ENCODE measurements at regions not wholly inside any gene's neighbourhood (a gene's known extent, or its start where the extent isn't known, plus 50 kb on each side); places are given as distances from the start of the nearest gene placed in this dataset.

DNA sequence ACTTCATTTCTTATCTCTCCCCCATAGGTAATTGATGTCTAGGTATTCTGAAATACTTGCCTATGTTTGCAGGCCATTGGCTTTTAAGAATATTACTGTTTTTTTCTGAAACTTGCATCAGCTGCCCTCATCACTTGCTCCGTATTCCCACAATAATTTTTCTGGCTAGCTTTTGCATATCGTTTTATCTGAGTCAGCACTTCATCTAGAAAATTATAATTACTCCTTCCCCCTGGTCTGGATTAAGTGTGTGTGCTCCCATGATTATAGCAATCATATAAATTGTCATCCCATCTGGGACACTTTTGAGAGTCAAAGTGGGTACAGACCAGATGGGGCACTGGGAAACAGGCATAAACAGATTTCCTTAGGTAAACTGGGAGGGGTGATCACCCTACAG lies 583.2 kb upstream of the B3GALT2 start:
- no peak overlapping the region for H3K27ac ChIP-seq (ENCODE audit: low read depth, low read length, severe bottlenecking)
- no peaks in the 10 kb centered on the region for H3K36me3 ChIP-seq (ENCODE audit: control insufficient read depth, insufficient read depth, low read length)
- no peaks in the 10 kb centered on the region for H3K4me1 ChIP-seq (ENCODE audit: control insufficient read depth, insufficient read depth, low read length, poor library complexity, severe bottlenecking)
- no peak overlapping the region for H3K4me3 ChIP-seq (ENCODE audit: extremely low read depth, insufficient read depth, low read length, poor library complexity, severe bottlenecking)
- no peaks in the 10 kb centered on the region for H3K9me3 ChIP-seq (ENCODE audit: control insufficient read depth, low read length)
- 100% methylated on average over 1 of the region's 2 CpGs; no CpG with 5 or more reads in 1 of the 2 experiments for whole genome bisulfite sequencing, 2 experiments (ENCODE audit: insufficient coverage in 2 of 2)

DNA sequence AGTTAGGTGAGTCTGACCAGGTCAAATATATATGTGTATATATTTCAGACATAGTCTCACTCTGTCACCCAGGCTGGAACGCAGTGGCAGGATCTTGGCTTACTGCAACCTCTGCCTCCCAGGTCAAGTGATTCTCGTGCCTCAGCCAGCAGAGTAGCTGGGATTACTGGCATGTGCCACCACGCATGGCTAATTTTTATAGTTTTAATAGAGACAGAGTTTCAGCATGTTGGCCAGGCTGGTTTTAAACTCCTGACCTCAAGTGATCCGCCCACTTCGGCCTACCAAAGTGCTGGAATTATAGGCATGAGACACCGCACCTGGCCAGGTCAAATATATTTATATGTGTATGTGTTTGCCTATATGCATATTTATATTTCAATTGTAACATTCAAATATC lies 581.5 kb upstream of the B3GALT2 start:
- WGBS, 2 experiments (ENCODE audit: insufficient coverage in 2 of 2) = 80 to 89% methylated on average over 4 to 5 of the region's 6 CpGs
- no peaks in the 10 kb centered on the region for H3K36me3 ChIP-seq (ENCODE audit: control insufficient read depth, insufficient read depth, low read length)
- no peak overlapping the region for H3K27ac ChIP-seq (ENCODE audit: low read depth, low read length, severe bottlenecking)
- no peaks in the 10 kb centered on the region for H3K9me3 ChIP-seq (ENCODE audit: control insufficient read depth, low read length)
- H3K4me3 ChIP-seq (ENCODE audit: extremely low read depth, insufficient read depth, low read length, poor library complexity, severe bottlenecking) = no peak overlapping the region
- no peaks in the 10 kb centered on the region for H3K4me1 ChIP-seq (ENCODE audit: control insufficient read depth, insufficient read depth, low read length, poor library complexity, severe bottlenecking)

DNA sequence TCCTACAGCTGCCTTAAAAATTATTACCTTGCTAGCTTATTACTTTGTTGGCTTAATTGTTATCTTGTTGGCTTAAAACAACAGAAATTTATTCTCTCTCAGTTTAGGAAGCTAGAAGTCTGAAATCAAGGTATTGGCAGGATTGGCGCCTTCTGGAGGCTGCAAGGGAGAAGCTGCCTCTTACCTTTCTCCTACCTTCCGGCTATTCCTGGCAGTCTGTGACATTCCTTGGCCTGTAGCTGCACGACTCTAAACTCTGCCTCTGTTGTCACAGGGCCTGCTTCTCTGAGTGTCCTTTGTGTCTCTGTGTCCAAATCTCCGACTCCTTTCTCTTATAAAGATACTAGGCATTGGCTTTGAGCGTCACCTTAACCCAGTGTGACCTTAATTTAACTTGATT lies 579.9 kb upstream of the B3GALT2 start:
- no peak overlapping the region for H3K4me3 ChIP-seq (ENCODE audit: extremely low read depth, insufficient read depth, low read length, poor library complexity, severe bottlenecking)
- no peaks in the 10 kb centered on the region for H3K4me1 ChIP-seq (ENCODE audit: control insufficient read depth, insufficient read depth, low read length, poor library complexity, severe bottlenecking)
- WGBS, 2 experiments (ENCODE audit: insufficient coverage in 2 of 2) = 69 to 88% methylated on average over 4 to 5 of the region's 5 CpGs
- no peaks in the 10 kb centered on the region for H3K36me3 ChIP-seq (ENCODE audit: control insufficient read depth, insufficient read depth, low read length)
- H3K9me3 ChIP-seq (ENCODE audit: control insufficient read depth, low read length) = no peaks in the 10 kb centered on the region
- H3K27ac ChIP-seq (ENCODE audit: low read depth, low read length, severe bottlenecking) = no peak overlapping the region

DNA sequence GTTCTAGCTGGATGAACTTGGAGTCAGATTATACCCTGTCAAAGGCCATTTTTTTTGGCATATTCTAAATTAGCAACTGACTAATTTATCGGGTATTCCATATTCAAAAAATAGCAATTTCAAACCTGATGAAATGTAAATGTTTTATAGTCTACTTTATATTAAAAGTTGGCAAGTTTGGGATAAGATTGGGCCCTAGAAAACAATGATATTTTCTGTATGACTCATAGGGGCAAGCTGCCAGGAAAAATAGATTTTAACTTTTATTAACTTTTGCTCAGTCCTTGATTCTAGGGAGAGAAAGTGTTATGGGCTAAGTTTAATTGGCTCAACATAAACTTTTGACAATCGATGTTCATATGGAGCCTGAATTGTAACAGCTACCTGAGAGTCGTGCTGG lies 576.9 kb upstream of the B3GALT2 start:
- H3K27ac ChIP-seq (ENCODE audit: low read depth, low read length, severe bottlenecking) = no peak overlapping the region
- no peaks in the 10 kb centered on the region for H3K36me3 ChIP-seq (ENCODE audit: control insufficient read depth, insufficient read depth, low read length)
- no peak overlapping the region for H3K4me3 ChIP-seq (ENCODE audit: extremely low read depth, insufficient read depth, low read length, poor library complexity, severe bottlenecking)
- H3K4me1 ChIP-seq (ENCODE audit: control insufficient read depth, insufficient read depth, low read length, poor library complexity, severe bottlenecking) = no peaks in the 10 kb centered on the region
- no peaks in the 10 kb centered on the region for H3K9me3 ChIP-seq (ENCODE audit: control insufficient read depth, low read length)
- WGBS, 2 experiments (ENCODE audit: insufficient coverage in 2 of 2) = 100% methylated on average over 1 of the region's 3 CpGs; no CpG with 5 or more reads in 1 of the 2 experiments

DNA sequence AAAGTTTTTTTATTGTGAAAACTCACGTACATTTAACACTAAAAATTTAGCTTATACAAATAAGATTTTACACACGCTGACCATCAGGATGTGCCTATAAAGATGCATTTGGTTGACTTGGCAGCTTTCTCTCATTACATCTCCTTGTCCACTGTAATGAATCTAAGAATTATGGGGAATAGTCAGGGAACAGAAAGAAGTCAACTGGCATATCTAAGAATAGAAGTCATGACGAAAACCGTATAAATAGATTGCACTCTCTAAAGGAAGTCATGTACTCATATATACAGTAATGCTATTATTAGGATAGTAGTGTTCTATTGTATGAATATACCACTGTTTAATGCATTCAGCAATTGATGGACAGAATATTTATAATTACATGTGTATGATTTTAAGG lies 575.8 kb upstream of the B3GALT2 start:
- Histone ChIP-seq H3K4me1 (ENCODE audit: control insufficient read depth, insufficient read depth, low read length, poor library complexity, severe bottlenecking) (no peaks in the 10 kb centered on the region), H3K27ac (ENCODE audit: low read depth, low read length, severe bottlenecking) (no peak overlapping the region), H3K4me3 (ENCODE audit: extremely low read depth, insufficient read depth, low read length, poor library complexity, severe bottlenecking) (no peak overlapping the region), H3K9me3 (ENCODE audit: control insufficient read depth, low read length) (no peaks in the 10 kb centered on the region), H3K36me3 (ENCODE audit: control insufficient read depth, insufficient read depth, low read length) (no peaks in the 10 kb centered on the region)
- no CpG with 5 or more reads among the region's 4 CpGs for WGBS, 2 experiments (ENCODE audit: insufficient coverage in 2 of 2)

DNA sequence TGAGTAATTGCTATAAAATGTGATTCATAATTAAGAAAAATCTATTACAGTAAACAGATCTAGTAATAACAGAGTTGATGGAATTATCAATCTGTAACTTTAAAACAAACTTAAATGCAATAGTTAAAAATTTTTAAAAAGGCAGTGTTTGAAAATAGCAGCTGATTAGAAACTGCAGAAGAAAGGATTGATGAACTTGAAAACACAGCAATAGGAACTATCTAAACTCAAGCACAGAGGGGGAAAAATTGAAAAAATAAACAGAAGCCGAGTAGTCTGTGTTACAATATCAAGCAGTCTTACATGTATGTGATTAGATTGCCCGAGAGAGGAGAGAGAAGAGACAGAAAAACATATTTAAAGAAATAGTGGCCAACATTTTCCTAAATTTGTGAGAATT lies 569.0 kb upstream of the B3GALT2 start:
- H3K4me1 ChIP-seq (ENCODE audit: control insufficient read depth, insufficient read depth, low read length, poor library complexity, severe bottlenecking) = no peaks in the 10 kb centered on the region
- H3K4me3 ChIP-seq (ENCODE audit: extremely low read depth, insufficient read depth, low read length, poor library complexity, severe bottlenecking) = no peak overlapping the region
- 80% methylated on average over 1 of the region's 2 CpGs; no CpG with 5 or more reads in 1 of the 2 experiments for WGBS, 2 experiments (ENCODE audit: insufficient coverage in 2 of 2)
- no peak overlapping the region for H3K27ac ChIP-seq (ENCODE audit: low read depth, low read length, severe bottlenecking)
- H3K9me3 ChIP-seq (ENCODE audit: control insufficient read depth, low read length) = no peaks in the 10 kb centered on the region
- H3K36me3 ChIP-seq (ENCODE audit: control insufficient read depth, insufficient read depth, low read length) = no peaks in the 10 kb centered on the region

DNA sequence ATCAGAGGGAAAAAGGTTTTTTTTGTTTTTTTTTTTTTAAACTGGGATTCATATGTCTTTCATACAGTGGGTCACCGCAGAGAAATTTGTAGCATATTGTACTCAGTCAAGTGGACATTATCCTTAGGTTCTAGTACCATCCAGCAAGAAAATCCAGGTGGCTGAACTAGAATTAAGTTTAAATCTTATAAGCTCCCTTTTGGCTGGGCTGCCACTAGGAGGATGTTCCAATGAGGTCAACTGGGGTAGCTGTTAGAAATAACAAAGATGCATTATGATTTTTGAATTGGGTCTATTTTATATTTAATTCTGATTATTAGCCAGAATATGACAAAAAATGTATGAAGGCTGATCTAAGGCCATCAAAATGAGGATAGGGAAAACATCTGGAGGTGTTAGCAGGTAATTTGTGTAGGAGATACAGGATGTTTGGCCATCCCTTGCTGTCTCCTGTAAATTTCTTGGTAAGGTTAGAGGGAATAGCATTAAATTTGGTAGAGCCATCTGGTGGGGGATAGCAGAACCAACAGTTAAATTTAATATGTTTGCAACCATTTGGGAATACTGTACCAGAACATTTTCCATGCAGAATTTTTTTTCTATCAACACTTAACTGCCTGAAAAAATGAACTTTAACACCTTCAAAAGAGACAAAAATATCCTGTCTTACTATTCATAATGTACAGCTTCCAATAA lies 568.5 kb upstream of the B3GALT2 start:
- 100% methylated on average over 1 of the region's 1 CpG; no CpG with 5 or more reads in 1 of the 2 experiments for WGBS, 2 experiments (ENCODE audit: insufficient coverage in 2 of 2)
- Histone ChIP-seq H3K4me1 (ENCODE audit: control insufficient read depth, insufficient read depth, low read length, poor library complexity, severe bottlenecking) (no peaks in the 10 kb centered on the region), H3K4me3 (ENCODE audit: extremely low read depth, insufficient read depth, low read length, poor library complexity, severe bottlenecking) (no peak overlapping the region), H3K27ac (ENCODE audit: low read depth, low read length, severe bottlenecking) (no peak overlapping the region), H3K36me3 (ENCODE audit: control insufficient read depth, insufficient read depth, low read length) (no peaks in the 10 kb centered on the region), H3K9me3 (ENCODE audit: control insufficient read depth, low read length) (no peaks in the 10 kb centered on the region)

DNA sequence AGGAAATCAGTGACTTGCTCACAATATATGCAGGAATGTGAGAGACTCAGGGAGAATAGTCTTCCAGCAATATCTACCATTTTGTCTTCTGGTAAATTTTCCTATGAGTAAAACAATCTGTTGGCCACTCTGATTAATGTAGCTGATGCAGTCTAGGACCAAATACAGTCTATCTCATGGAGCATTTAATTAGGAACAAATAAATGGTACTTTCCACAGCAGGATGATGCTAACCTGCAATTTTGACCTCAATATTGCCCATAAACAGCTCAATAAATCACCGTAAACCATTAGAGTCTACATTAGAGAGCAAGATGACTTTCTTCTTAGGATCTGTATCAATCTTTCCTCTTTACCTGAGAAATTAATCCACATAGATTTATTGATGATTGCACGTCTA lies 567.7 kb upstream of the B3GALT2 start:
- Histone ChIP-seq H3K4me3 (ENCODE audit: extremely low read depth, insufficient read depth, low read length, poor library complexity, severe bottlenecking) (no peak overlapping the region), H3K27ac (ENCODE audit: low read depth, low read length, severe bottlenecking) (no peak overlapping the region), H3K36me3 (ENCODE audit: control insufficient read depth, insufficient read depth, low read length) (no peaks in the 10 kb centered on the region), H3K4me1 (ENCODE audit: control insufficient read depth, insufficient read depth, low read length, poor library complexity, severe bottlenecking) (no peaks in the 10 kb centered on the region), H3K9me3 (ENCODE audit: control insufficient read depth, low read length) (no peaks in the 10 kb centered on the region)
- WGBS, 2 experiments (ENCODE audit: insufficient coverage in 2 of 2) = 100% methylated on average over 1 of the region's 2 CpGs

DNA sequence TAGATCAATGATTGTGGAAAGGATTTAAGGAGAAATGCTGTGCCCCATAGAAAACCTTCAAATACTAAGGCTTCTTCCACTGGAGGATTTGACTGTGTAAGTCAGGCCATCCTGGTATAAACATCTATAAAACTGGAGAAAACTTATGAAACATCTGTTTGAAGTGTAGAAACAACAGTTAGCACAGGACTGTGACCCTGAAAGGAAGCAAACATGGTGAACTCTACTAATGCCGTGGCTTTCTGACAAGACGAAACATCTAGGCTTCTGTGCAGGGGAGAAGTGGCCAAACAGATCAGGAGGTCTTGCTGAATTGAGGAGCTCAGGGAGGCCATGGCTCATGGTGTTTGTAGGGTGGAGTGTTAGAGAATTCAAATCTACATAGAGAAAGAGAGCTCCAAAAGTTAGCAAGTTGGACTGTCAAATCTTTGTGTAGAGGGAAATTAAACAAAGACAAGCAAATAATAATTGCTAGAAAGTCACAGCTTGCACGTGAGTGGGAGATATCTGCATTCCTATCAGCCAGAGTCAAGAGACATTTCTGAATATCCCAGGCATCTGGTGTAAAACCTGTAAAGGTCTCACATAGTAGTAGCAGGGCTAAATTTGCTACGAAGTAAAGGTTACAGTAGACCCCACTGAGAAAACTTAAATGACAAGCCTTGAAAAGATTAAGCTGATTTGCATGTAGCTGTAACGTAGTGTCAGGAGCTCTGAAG lies 566.8 kb upstream of the B3GALT2 start:
- Histone ChIP-seq H3K36me3 (ENCODE audit: control insufficient read depth, insufficient read depth, low read length) (no peaks in the 10 kb centered on the region), H3K27ac (ENCODE audit: low read depth, low read length, severe bottlenecking) (no peak overlapping the region), H3K4me1 (ENCODE audit: control insufficient read depth, insufficient read depth, low read length, poor library complexity, severe bottlenecking) (no peaks in the 10 kb centered on the region), H3K4me3 (ENCODE audit: extremely low read depth, insufficient read depth, low read length, poor library complexity, severe bottlenecking) (no peak overlapping the region), H3K9me3 (ENCODE audit: control insufficient read depth, low read length) (no peaks in the 10 kb centered on the region)
- WGBS, 2 experiments (ENCODE audit: insufficient coverage in 2 of 2) = 88 to 92% methylated on average over 4 of the region's 5 CpGs

DNA sequence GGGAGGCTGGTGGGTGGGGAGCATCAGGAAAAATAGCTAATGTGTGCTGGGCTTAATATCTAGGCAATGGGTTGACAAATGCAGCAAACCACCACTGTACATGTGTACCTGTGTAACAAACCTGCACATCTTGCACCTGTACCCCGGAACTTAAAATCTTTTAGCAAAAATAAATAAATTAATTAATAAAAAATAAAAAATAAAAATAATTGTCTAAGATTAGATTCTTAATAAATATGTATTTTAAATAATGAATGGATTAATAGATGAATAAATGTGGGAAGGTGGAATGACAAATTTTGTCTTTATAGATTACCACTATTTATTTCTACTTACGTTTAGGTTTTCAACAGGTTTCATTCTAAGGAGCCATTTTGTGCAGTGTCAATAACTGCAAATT lies 563.5 kb upstream of the B3GALT2 start:
- H3K4me3 ChIP-seq (ENCODE audit: extremely low read depth, insufficient read depth, low read length, poor library complexity, severe bottlenecking) = no peak overlapping the region
- no peak overlapping the region for H3K27ac ChIP-seq (ENCODE audit: low read depth, low read length, severe bottlenecking)
- WGBS, 2 experiments (ENCODE audit: insufficient coverage in 2 of 2) = no CpG with 5 or more reads among the region's 2 CpGs
- H3K9me3 ChIP-seq (ENCODE audit: control insufficient read depth, low read length) = no peaks in the 10 kb centered on the region
- H3K36me3 ChIP-seq (ENCODE audit: control insufficient read depth, insufficient read depth, low read length) = no peaks in the 10 kb centered on the region
- H3K4me1 ChIP-seq (ENCODE audit: control insufficient read depth, insufficient read depth, low read length, poor library complexity, severe bottlenecking) = no peaks in the 10 kb centered on the region

DNA sequence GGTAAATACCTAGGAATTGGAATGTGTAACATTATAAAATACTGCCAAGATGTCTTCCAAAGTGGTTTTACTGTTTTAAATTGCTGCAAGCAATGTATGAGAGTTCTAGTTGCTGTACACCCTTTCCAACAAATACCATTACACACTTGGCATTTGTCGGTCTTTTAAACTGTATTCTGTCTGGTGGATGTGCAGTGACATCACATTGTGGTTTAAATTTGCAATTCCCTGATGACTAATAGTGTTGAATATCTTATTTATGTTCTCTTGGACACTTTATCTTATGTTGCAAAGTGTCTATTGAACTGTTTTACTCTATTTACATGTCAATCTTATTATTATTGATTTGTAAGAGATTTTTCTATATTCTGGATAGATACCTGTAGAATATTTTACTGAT lies 561.2 kb upstream of the B3GALT2 start:
- Histone ChIP-seq H3K4me1 (ENCODE audit: control insufficient read depth, insufficient read depth, low read length, poor library complexity, severe bottlenecking) (no peaks in the 10 kb centered on the region), H3K27ac (ENCODE audit: low read depth, low read length, severe bottlenecking) (no peak overlapping the region), H3K36me3 (ENCODE audit: control insufficient read depth, insufficient read depth, low read length) (no peaks in the 10 kb centered on the region), H3K9me3 (ENCODE audit: control insufficient read depth, low read length) (no peaks in the 10 kb centered on the region), H3K4me3 (ENCODE audit: extremely low read depth, insufficient read depth, low read length, poor library complexity, severe bottlenecking) (no peak overlapping the region)
- no CpG with 5 or more reads among the region's 1 CpG for WGBS, 2 experiments (ENCODE audit: insufficient coverage in 2 of 2)
